Spleen (tissue), 7 donors: ENCODE measurements at regions not wholly inside any gene's neighbourhood (a gene's known extent, or its start where the extent isn't known, plus 50 kb on each side); places are given as distances from the start of the nearest gene placed in this dataset.

Experiments
- POLR2AphosphoS5 ChIP-seq, 3 donors: sonication (generic); formaldehyde crosslinking; IDR thresholded peaks; one replicate each; pipeline ENCODE4 v1.5.1; 2017; ENCODE audit warnings: antibody characterized with exemption in 3 of 3
- TF ChIP-seq, protein P1 (sequence below), 11 experiments: fragments of 200-600 bp in 7 of 11; fragments of 450-650 bp in 4 of 11; sonication (generic) in 4 of 11; IDR thresholded peaks in 8 of 11; conservative IDR thresholded peaks in 3 of 11; 1 replicate in 7 of 11; 2 replicates in 4 of 11; pipeline versions ENCODE4 v1.4.0 to v1.8.0; 2016 to 2021; ENCODE audit warnings: antibody characterized with exemption in 11 of 11, inconsistent platforms in 4 of 11, mild to moderate bottlenecking in 1 of 11
- donor health status: DM: no; HTN: no; CAD: no; lungs with moderate emphysema.
- donor health status: DM: no; HTN: no; CAD: no.
- donor health status: DM: no; HTN: no; CAD: no.

DNA sequence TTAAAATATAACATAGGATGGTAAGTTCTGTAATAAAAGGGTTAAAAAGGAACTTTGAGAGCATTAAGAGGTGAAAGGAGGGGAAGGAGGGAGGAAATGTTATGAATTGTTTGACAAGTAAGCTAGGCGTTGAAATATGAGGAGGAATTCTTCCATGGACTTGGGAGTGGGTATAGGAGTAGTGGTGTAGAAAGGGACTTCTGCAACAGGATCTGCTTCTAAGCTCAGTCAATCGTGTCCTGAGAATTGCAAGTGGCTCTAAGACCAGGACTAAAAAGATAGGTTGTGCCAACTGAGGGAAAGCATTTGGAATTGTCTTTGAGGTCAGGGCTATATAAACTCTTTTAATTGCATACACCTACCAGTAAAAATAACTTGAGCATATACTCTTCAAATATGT, 74.1 kb upstream of the SLC38A2 start:
- TF ChIP-seq, protein P1, sequence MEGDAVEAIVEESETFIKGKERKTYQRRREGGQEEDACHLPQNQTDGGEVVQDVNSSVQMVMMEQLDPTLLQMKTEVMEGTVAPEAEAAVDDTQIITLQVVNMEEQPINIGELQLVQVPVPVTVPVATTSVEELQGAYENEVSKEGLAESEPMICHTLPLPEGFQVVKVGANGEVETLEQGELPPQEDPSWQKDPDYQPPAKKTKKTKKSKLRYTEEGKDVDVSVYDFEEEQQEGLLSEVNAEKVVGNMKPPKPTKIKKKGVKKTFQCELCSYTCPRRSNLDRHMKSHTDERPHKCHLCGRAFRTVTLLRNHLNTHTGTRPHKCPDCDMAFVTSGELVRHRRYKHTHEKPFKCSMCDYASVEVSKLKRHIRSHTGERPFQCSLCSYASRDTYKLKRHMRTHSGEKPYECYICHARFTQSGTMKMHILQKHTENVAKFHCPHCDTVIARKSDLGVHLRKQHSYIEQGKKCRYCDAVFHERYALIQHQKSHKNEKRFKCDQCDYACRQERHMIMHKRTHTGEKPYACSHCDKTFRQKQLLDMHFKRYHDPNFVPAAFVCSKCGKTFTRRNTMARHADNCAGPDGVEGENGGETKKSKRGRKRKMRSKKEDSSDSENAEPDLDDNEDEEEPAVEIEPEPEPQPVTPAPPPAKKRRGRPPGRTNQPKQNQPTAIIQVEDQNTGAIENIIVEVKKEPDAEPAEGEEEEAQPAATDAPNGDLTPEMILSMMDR (IDR thresholded peaks at IDR 0.05 in 8 of 11, conservative IDR thresholded peaks at IDR 0.05 in 3 of 11): no peak
- no peak for TF ChIP-seq POLR2AphosphoS5 (IDR thresholded peaks at IDR 0.05)
